Endothelial cell (in vitro differentiated cells): ENCODE measurements at regions not wholly inside any gene's neighbourhood (a gene's known extent, or its start where the extent isn't known, plus 50 kb on each side); places are given as distances from the start of the nearest gene placed in this dataset.

ENCODE experiments used
- DNase-seq: peaks from one replicate; pipeline ENCODE4 v3.0.0; 2021; ENCODE audit warnings: low spot score
- H3K27ac Mint-ChIP-seq: one replicate; pipeline ENCODE4 v1.8.0; 2021; ENCODE audit warnings: mixed read lengths, inconsistent platforms; ENCODE audit not compliant: unreplicated experiment
- H3K27me3 Mint-ChIP-seq: one replicate; pipeline ENCODE4 v1.8.0; 2021; ENCODE audit warnings: mild to moderate bottlenecking, moderate library complexity, mixed read lengths, inconsistent platforms; ENCODE audit not compliant: unreplicated experiment
- H3K36me3 Mint-ChIP-seq: one replicate; pipeline ENCODE4 v1.8.0; 2021; ENCODE audit warnings: mild to moderate bottlenecking, low read depth, mixed read lengths, inconsistent platforms; ENCODE audit not compliant: unreplicated experiment
- H3K4me1 Mint-ChIP-seq: one replicate; pipeline ENCODE4 v1.8.0; 2021; ENCODE audit warnings: mild to moderate bottlenecking, mixed read lengths, inconsistent platforms; ENCODE audit not compliant: unreplicated experiment
- H3K4me3 Mint-ChIP-seq: one replicate; pipeline ENCODE4 v1.8.0; 2021; ENCODE audit warnings: mild to moderate bottlenecking, mixed read lengths, inconsistent platforms; ENCODE audit not compliant: unreplicated experiment
- H3K9me3 Mint-ChIP-seq: one replicate; pipeline ENCODE4 v1.8.0; 2021; ENCODE audit warnings: mixed read lengths, inconsistent platforms; ENCODE audit not compliant: unreplicated experiment
- TF ChIP-seq, protein P1 (sequence below): fragments of 200-600 bp; sonication (generic); IDR thresholded peaks from one replicate; pipeline ENCODE4 v1.5.0; 2021; ENCODE audit warnings: antibody characterized with exemption; ENCODE audit not compliant: unreplicated experiment

DNA sequence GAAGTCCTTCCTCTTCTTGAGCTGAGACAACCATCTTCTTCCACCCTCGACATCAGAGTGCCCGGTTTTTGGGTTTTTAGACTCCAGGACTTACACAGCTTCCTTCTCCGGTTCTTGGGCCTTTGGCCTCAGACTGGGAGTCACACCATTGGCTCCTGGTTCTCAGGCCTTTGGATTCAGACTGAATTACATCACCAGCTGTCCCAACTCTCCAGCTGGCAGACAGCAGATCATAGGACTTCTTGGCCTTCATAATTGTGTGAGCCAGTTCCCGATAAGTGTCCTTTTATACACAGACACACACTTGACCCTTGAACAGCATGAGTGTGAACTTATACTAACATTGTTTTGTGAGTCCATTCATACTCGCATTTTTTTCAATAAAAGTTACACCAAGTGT, 166.0 kb upstream of the UBL3 start:
- Mint-ChIP-seq H3K36me3 (no peaks in the 10 kb centered on the region), H3K4me1 (peaks cover 11% of the 10 kb centered on the region), H3K4me3 (no peak overlapping the region), H3K27ac (no peak overlapping the region), H3K9me3 (no peaks in the 10 kb centered on the region), H3K27me3 (peaks cover 2% of the 10 kb centered on the region)
- TF ChIP-seq, protein P1, sequence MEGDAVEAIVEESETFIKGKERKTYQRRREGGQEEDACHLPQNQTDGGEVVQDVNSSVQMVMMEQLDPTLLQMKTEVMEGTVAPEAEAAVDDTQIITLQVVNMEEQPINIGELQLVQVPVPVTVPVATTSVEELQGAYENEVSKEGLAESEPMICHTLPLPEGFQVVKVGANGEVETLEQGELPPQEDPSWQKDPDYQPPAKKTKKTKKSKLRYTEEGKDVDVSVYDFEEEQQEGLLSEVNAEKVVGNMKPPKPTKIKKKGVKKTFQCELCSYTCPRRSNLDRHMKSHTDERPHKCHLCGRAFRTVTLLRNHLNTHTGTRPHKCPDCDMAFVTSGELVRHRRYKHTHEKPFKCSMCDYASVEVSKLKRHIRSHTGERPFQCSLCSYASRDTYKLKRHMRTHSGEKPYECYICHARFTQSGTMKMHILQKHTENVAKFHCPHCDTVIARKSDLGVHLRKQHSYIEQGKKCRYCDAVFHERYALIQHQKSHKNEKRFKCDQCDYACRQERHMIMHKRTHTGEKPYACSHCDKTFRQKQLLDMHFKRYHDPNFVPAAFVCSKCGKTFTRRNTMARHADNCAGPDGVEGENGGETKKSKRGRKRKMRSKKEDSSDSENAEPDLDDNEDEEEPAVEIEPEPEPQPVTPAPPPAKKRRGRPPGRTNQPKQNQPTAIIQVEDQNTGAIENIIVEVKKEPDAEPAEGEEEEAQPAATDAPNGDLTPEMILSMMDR = no peak
- no peak for DNase-seq

DNA sequence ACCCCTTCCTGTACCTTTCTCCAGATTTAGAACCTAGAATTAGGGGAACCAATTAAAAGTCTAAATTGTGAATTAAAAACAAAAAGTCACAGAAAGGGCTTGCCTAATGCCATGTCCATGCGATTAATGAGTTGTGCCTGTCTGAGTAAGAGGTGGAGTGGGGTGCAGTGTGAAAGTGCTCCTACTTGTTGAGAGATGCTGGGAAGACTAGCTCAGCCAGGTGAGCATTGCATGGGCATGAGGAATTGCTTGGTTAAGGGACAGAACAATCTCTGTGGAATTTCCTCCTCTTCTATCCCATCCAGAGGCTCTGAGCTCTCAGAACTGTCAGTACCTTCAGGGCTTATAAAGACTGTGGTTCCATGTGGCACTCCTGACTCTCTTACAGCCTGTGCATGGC, 159.0 kb upstream of the UBL3 start:
- H3K36me3 Mint-ChIP-seq = no peaks in the 10 kb centered on the region
- TF ChIP-seq, protein P1 = no peak
- no peak overlapping the region for H3K4me3 Mint-ChIP-seq
- H3K4me1 Mint-ChIP-seq = peaks cover 3% of the 10 kb centered on the region
- H3K27ac Mint-ChIP-seq = no peak overlapping the region
- H3K27me3 Mint-ChIP-seq = peaks cover 1% of the 10 kb centered on the region
- no peaks in the 10 kb centered on the region for H3K9me3 Mint-ChIP-seq
- DNase-seq = no peak

DNA sequence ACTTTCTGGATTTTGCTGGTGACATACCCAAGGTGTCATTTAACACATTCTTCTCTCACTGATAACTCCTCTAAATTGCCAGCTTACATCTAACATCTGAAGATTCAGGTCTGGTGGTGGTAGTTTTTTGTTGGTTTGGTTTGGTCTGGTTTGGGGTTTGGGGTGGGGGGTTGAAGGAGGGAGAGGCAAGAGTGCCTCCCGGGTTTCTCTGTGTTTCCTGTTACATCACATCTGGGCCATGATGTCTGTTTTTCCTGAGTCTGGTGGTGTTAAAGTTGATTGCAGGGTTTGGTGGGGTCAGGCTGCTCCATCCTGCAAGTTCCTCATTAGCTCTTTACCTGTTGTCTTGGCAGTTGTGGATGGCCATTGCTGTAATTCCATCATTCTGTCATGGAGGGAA, 155.8 kb upstream of the UBL3 start:
- H3K36me3 Mint-ChIP-seq = no peaks in the 10 kb centered on the region
- peaks cover 3% of the 10 kb centered on the region for H3K4me1 Mint-ChIP-seq
- peaks cover 1% of the 10 kb centered on the region for H3K27me3 Mint-ChIP-seq
- H3K9me3 Mint-ChIP-seq = no peaks in the 10 kb centered on the region
- TF ChIP-seq, protein P1 = no peak
- H3K4me3 Mint-ChIP-seq = no peak overlapping the region
- DNase-seq = no peak
- no peak overlapping the region for H3K27ac Mint-ChIP-seq

DNA sequence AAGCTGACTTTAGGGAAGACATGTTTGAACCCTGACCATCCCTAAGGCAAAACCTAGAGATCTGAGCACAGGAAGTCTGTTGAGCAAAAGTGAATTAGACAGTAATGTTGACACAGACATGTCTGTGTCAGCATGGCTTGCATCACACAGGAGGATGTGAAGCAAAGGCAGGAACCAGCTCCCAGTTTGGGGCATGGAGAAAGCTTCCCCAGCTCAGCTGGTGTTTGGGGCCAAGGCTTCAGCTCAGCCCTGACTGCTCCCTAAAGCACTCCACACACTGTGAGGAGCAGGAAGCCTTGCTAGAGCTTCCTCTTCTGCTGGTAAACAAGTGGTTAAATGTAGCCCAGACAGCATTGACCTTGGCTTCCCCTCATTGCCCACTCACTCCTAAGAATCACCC, 153.8 kb upstream of the UBL3 start:
- Mint-ChIP-seq H3K36me3 (no peaks in the 10 kb centered on the region), H3K4me3 (no peak overlapping the region), H3K27me3 (no peaks in the 10 kb centered on the region), H3K4me1 (peaks cover 3% of the 10 kb centered on the region), H3K27ac (no peak overlapping the region), H3K9me3 (no peaks in the 10 kb centered on the region)
- TF ChIP-seq, protein P1 = no peak
- DNase-seq = no peak

DNA sequence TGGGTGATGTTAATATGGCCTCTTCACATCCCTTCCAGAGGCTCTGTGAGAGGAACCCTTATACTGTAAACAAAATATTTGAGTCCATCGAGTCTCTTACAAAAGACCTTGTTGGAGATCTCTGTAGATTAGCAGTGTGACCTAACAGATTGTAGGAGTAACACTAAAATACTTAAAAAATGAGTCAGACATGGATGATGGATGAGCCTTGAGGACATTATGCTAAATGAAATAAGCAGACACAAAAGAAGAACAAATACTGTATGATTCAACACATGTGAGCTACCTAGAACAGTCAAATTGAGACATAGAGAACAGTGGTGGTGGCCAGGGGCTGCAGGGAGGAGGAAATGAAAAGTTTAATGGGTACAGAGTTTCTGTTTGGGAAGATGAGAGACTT, 152.2 kb upstream of the UBL3 start:
- Mint-ChIP-seq H3K27ac (no peak overlapping the region), H3K9me3 (no peaks in the 10 kb centered on the region), H3K4me3 (no peak overlapping the region), H3K36me3 (no peaks in the 10 kb centered on the region), H3K4me1 (peaks cover 3% of the 10 kb centered on the region), H3K27me3 (no peaks in the 10 kb centered on the region)
- no peak for DNase-seq
- TF ChIP-seq, protein P1 = no peak
